SK-N-SH (cell line): ENCODE measurements at regions not wholly inside any gene's neighbourhood (a gene's known extent, or its start where the extent isn't known, plus 50 kb on each side); places are given as distances from the start of the nearest gene placed in this dataset.

ENCODE experiments used
- CTCF ChIA-PET: fragments of 300-600, 350-600 bp; formaldehyde crosslinking; extraction: SDS; loops from one replicate; lab custom pipeline; 2021; lab: Yijun Ruan, JAX
- POLR2A ChIA-PET: fragments of 350-600 bp; sonication (Branson Sonifier 250); formaldehyde crosslinking; extraction: SDS; loops from one replicate; lab custom pipeline; 2020; ENCODE audit warnings: antibody characterized with exemption, inconsistent platforms; lab: Yijun Ruan, JAX
- DNase-seq: peaks from one replicate; pipeline ENCODE4 v3.0.0; 2012
- H2AFZ ChIP-seq: fragments of 200-600 bp; sonication (generic); 2 replicates; pipeline ENCODE4 v1.8.1; 2016; ENCODE audit warnings: antibody characterized with exemption, mild to moderate bottlenecking, low read depth
- H3F3A ChIP-seq: fragments of 200-600 bp; sonication (generic); replicated peaks from 2 replicates; pipeline ENCODE3; 2016; ENCODE audit warnings: antibody characterized with exemption, mild to moderate bottlenecking; ENCODE audit not compliant: insufficient read depth
- H3K27ac ChIP-seq, 2 experiments: fragments of 200-500 bp in 1 of 2; fragments of 200-600 bp in 1 of 2; sonication (Bioruptor generic) in 1 of 2; sonication (generic), shearing (Covaris generic) in 1 of 2; 2 replicates each; pipeline versions ENCODE4 v1.5.1 to v1.6.1; 2014 to 2016; ENCODE audit warnings: low read depth in 2 of 2, inconsistent platforms in 1 of 2, low read length in 1 of 2, mild to moderate bottlenecking in 1 of 2, mixed read lengths in 1 of 2
- H3K27me3 ChIP-seq: fragments of 200-600 bp; sonication (generic), shearing (Covaris generic); 2 replicates; pipeline ENCODE4 v1.6.1; 2016; ENCODE audit warnings: mixed run types; ENCODE audit not compliant: insufficient read depth
- H3K36me3 ChIP-seq, 2 experiments: fragments of 200-500 bp in 1 of 2; fragments of 200-600 bp in 1 of 2; sonication (Bioruptor generic) in 1 of 2; sonication (generic) in 1 of 2; replicated peaks in 1 of 2; 2 replicates each; pipeline versions ENCODE3 to v1.5.1; 2014 to 2016; ENCODE audit warnings: low read length in 1 of 2, mild to moderate bottlenecking in 1 of 2; ENCODE audit not compliant: insufficient read depth in 2 of 2, control insufficient read depth in 1 of 2
- H3K4me1 ChIP-seq, 2 experiments: fragments of 200-500 bp in 1 of 2; fragments of 200-600 bp in 1 of 2; sonication (Bioruptor generic) in 1 of 2; sonication (generic), shearing (Covaris generic) in 1 of 2; 2 replicates each; pipeline versions ENCODE4 v1.5.1 to v1.6.1; 2014 to 2016; ENCODE audit warnings: low read depth in 1 of 2, low read length in 1 of 2, mixed run types in 1 of 2; ENCODE audit not compliant: insufficient read depth in 2 of 2, control insufficient read depth in 1 of 2
- H3K4me2 ChIP-seq: fragments of 200-600 bp; sonication (generic), shearing (Covaris generic); 2 replicates; pipeline ENCODE4 v1.6.1; 2017; ENCODE audit warnings: mixed run types
- H3K4me3 ChIP-seq, 2 experiments: fragments of 200-500 bp in 1 of 2; fragments of 200-600 bp in 1 of 2; sonication (Bioruptor generic) in 1 of 2; sonication (generic), shearing (Covaris generic) in 1 of 2; 2 replicates each; pipeline versions ENCODE4 v1.5.1 to v1.8.1; 2014 to 2016; ENCODE audit warnings: low read depth in 2 of 2, inconsistent platforms in 1 of 2, low read length in 1 of 2, mild to moderate bottlenecking in 1 of 2, mixed read lengths in 1 of 2, moderate library complexity in 1 of 2
- H3K79me2 ChIP-seq: fragments of 200-600 bp; sonication (generic); 2 replicates; pipeline ENCODE4 v1.8.1; 2017; ENCODE audit warnings: mild to moderate bottlenecking; ENCODE audit not compliant: insufficient read depth
- H3K9ac ChIP-seq: fragments of 200-600 bp; sonication (generic); 2 replicates; pipeline ENCODE4 v1.6.1; 2017; ENCODE audit warnings: mixed run types
- H3K9me2 ChIP-seq: fragments of 200-600 bp; sonication (generic); 2 replicates; pipeline ENCODE4 v1.6.1; 2017; ENCODE audit warnings: mixed run types
- H3K9me3 ChIP-seq: fragments of 200-600 bp; sonication (generic); 2 replicates; pipeline ENCODE4 v1.6.1; 2017; ENCODE audit warnings: mixed run types, mild to moderate bottlenecking, moderate library complexity
- H4K20me1 ChIP-seq: fragments of 200-600 bp; sonication (generic); 2 replicates; pipeline ENCODE4 v1.6.1; 2017; ENCODE audit warnings: mild to moderate bottlenecking, mixed run types; ENCODE audit not compliant: insufficient read depth
- CHD2 ChIP-seq: fragments of 150-350 bp; IDR thresholded peaks from 2 replicates; pipeline ENCODE4 v1.6.1; 2018; ENCODE audit warnings: low read length; ENCODE audit not compliant: partially characterized antibody
- ELF1 ChIP-seq: IDR thresholded peaks from 2 replicates; pipeline ENCODE4 v1.4.0; 2012
- FOXJ3 ChIP-seq: sonication (generic); formaldehyde crosslinking; IDR thresholded peaks from 2 replicates; pipeline ENCODE4 v1.5.1; 2020; ENCODE audit warnings: mild to moderate bottlenecking, missing genetic modification reagents
- FOXM1 ChIP-seq: IDR thresholded peaks from 2 replicates; pipeline ENCODE4 v1.4.0; 2012; ENCODE audit warnings: low read depth, mild to moderate bottlenecking
- IRF3 ChIP-seq: fragments of 150-350 bp; IDR thresholded peaks from 2 replicates; pipeline ENCODE4 v1.6.1; 2016; ENCODE audit warnings: mild to moderate bottlenecking, low read depth, low read length
- JUND ChIP-seq: IDR thresholded peaks from 2 replicates; pipeline ENCODE4 v1.4.0; 2012
- MEF2A ChIP-seq: IDR thresholded peaks from 2 replicates; pipeline ENCODE4 v1.4.0; 2012; ENCODE audit warnings: low read depth, borderline replicate concordance
- NFIC ChIP-seq: IDR thresholded peaks from 2 replicates; pipeline ENCODE4 v1.4.0; 2012; ENCODE audit warnings: borderline replicate concordance
- PBX3 ChIP-seq: IDR thresholded peaks from 2 replicates; pipeline ENCODE4; 2012
- RAD21 ChIP-seq: IDR thresholded peaks from 2 replicates; pipeline ENCODE4 v1.6.1; 2012; ENCODE audit warnings: mild to moderate bottlenecking, low read length
- RCOR1 ChIP-seq: fragments of 150-350 bp; IDR thresholded peaks from 2 replicates; pipeline ENCODE4 v1.6.1; 2017; ENCODE audit warnings: antibody characterized with exemption, low read length
- REST ChIP-seq: IDR thresholded peaks from 2 replicates; pipeline ENCODE4 v1.6.1; 2012; ENCODE audit warnings: mild to moderate bottlenecking, low read depth, low read length, moderate library complexity
- RFX5 ChIP-seq: IDR thresholded peaks from 2 replicates; pipeline ENCODE4 v1.6.1; 2012; ENCODE audit warnings: mild to moderate bottlenecking, improper control_type of control experiment, low read length
- RXRA ChIP-seq: IDR thresholded peaks from 2 replicates; pipeline ENCODE4 v1.4.0; 2012; ENCODE audit warnings: low read depth, mild to moderate bottlenecking, borderline replicate concordance
- SIN3A ChIP-seq: IDR thresholded peaks from 2 replicates; pipeline ENCODE4 v1.6.1; 2012; ENCODE audit warnings: low read depth, mild to moderate bottlenecking, low read length, moderate library complexity, borderline replicate concordance
- SMC3 ChIP-seq: IDR thresholded peaks from 2 replicates; pipeline ENCODE4 v1.6.1; 2012; ENCODE audit warnings: low read depth, low read length, improper control_type of control experiment
- TCF12 ChIP-seq: IDR thresholded peaks from 2 replicates; pipeline ENCODE4 v1.4.0; 2012
- YY1 ChIP-seq: IDR thresholded peaks from 2 replicates; pipeline ENCODE4 v1.4.0; 2012; ENCODE audit warnings: low read depth, mild to moderate bottlenecking
- WGBS: methylation state at CpG from one replicate; pipeline ENCODE4 v1.1.6; 2017; ENCODE audit warnings: low lambda C conversion rate; 5-methylcytosine and 5-hydroxymethylcytosine counted together
- TF ChIP-seq, protein P1 (sequence below): fragments of 200-600 bp; sonication (generic); IDR thresholded peaks from 2 replicates; pipeline ENCODE4 v1.6.1; 2017; ENCODE audit warnings: antibody characterized with exemption, mild to moderate bottlenecking, moderate library complexity

DNA sequence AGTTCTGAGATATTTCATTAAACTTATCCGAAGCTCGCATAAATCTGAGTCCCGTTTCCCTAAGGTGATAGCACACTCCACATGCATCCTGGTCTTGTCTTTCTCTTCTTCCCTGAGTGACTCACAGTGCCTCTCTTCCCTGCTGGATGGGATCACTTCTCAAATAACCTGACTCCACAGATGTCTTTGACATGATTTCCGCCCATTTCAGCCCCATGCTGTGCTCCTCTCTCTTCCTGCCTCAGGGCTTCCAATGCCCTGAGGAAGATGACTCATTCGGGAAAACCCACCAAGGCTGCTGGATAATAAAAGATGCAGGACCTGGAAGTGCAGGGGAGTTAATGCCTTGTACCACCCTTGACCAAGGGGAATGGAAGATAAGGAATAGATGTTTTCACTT, 441.7 kb upstream of the SOX11 start:
- Histone ChIP-seq H3K36me3 (no peaks in the 10 kb centered on the region), H3K4me1 (no peaks in the 10 kb centered on the region), H3K9ac (no peak overlapping the region), H3K27me3 (no peaks in the 10 kb centered on the region), H2AFZ (no peak overlapping the region), H4K20me1 (no peaks in the 10 kb centered on the region), H3K9me3 (peaks cover 3% of the 10 kb centered on the region), H3K79me2 (no peaks in the 10 kb centered on the region), H3K27ac (no peak overlapping the region), H3K9me2 (no peaks in the 10 kb centered on the region), H3F3A (no peaks in the 10 kb centered on the region), H3K4me2 (no peak overlapping the region), H3K4me3 (no peak overlapping the region)
- TF ChIP-seq RAD21: no peak
- TF ChIP-seq SMC3: no peak
- TF ChIP-seq TCF12: no peak
- TF ChIP-seq NFIC: no peak
- no peak for TF ChIP-seq REST
- POLR2A ChIA-PET: no interaction called here
- WGBS: 44% methylated on average over 5 of the region's 5 CpGs
- CTCF ChIA-PET: no interaction called here
- DNase-seq: no peak

DNA sequence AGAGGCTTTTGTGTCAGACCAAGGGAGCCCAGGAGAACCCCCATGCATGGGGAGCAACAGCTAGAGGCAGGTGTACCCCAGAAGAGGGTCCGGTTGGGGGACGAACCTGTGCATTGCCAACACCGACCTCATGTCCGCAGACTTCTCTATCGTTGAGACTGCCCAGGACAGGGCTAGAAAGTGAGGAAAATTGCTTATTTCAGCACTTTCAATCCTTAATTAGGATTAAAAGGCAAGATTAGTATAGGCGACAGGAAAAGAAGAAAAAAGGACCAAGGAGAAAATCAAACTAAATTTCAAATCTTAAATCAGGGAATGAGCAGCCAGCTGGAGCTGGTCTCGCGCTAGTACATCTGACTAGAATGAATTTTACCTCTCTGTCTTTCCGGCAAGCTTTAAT, 438.9 kb upstream of the SOX11 start:
- H3K4me1 ChIP-seq: no peaks in the 10 kb centered on the region
- H3K27ac ChIP-seq: no peak overlapping the region
- H3K9me2 ChIP-seq: no peaks in the 10 kb centered on the region
- no peaks in the 10 kb centered on the region for H4K20me1 ChIP-seq
- 66% methylated on average over 9 of the region's 9 CpGs for WGBS
- no peak overlapping the region for H2AFZ ChIP-seq
- no peaks in the 10 kb centered on the region for H3K36me3 ChIP-seq
- no peak overlapping the region for H3K9ac ChIP-seq
- H3K79me2 ChIP-seq: no peaks in the 10 kb centered on the region
- DNase-seq: no peak
- no peaks in the 10 kb centered on the region for H3F3A ChIP-seq
- TF ChIP-seq SMC3: no peak
- no peak for TF ChIP-seq MEF2A
- no peak for TF ChIP-seq FOXJ3 (CRISPR knock-in tag)
- no peak for TF ChIP-seq CHD2
- no peak for TF ChIP-seq RFX5
- no peak for TF ChIP-seq FOXM1
- TF ChIP-seq RCOR1: no peak
- TF ChIP-seq IRF3: no peak
- TF ChIP-seq, protein P1, sequence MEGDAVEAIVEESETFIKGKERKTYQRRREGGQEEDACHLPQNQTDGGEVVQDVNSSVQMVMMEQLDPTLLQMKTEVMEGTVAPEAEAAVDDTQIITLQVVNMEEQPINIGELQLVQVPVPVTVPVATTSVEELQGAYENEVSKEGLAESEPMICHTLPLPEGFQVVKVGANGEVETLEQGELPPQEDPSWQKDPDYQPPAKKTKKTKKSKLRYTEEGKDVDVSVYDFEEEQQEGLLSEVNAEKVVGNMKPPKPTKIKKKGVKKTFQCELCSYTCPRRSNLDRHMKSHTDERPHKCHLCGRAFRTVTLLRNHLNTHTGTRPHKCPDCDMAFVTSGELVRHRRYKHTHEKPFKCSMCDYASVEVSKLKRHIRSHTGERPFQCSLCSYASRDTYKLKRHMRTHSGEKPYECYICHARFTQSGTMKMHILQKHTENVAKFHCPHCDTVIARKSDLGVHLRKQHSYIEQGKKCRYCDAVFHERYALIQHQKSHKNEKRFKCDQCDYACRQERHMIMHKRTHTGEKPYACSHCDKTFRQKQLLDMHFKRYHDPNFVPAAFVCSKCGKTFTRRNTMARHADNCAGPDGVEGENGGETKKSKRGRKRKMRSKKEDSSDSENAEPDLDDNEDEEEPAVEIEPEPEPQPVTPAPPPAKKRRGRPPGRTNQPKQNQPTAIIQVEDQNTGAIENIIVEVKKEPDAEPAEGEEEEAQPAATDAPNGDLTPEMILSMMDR: no peak
- TF ChIP-seq ELF1: no peak
- TF ChIP-seq YY1: no peak
- no peak for TF ChIP-seq SIN3A
- no peak for TF ChIP-seq RXRA
- TF ChIP-seq NFIC: no peak
- TF ChIP-seq PBX3: no peak
- TF ChIP-seq JUND: no peak
- H3K4me3 ChIP-seq: no peak overlapping the region
- ChIA-PET POLR2A (no interaction called here), CTCF (no interaction called here)
- no peaks in the 10 kb centered on the region for H3K27me3 ChIP-seq
- H3K4me2 ChIP-seq: no peak overlapping the region
- no peaks in the 10 kb centered on the region for H3K9me3 ChIP-seq
